Fibroblast of lung (primary cell): ENCODE measurements at regions not wholly inside any gene's neighbourhood (a gene's known extent, or its start where the extent isn't known, plus 50 kb on each side); places are given as distances from the start of the nearest gene placed in this dataset.

Experiments used
- CTCF ChIP-seq, 2 donors: IDR thresholded peaks in 1 of 2; conservative IDR thresholded peaks in 1 of 2; 1 replicate in 1 of 2; 2 replicates in 1 of 2; pipeline ENCODE4 v1.5.1; 2011 to 2012; ENCODE audit warnings: low read length in 2 of 2, control low read depth in 1 of 2, inconsistent platforms in 1 of 2, low read depth in 1 of 2, mild to moderate bottlenecking in 1 of 2
- EZH2 ChIP-seq: IDR thresholded peaks from 2 replicates; pipeline ENCODE4 v1.5.1; 2012; ENCODE audit warnings: low read length, control low read depth, mild to moderate bottlenecking; ENCODE audit errors: missing control alignments

DNA sequence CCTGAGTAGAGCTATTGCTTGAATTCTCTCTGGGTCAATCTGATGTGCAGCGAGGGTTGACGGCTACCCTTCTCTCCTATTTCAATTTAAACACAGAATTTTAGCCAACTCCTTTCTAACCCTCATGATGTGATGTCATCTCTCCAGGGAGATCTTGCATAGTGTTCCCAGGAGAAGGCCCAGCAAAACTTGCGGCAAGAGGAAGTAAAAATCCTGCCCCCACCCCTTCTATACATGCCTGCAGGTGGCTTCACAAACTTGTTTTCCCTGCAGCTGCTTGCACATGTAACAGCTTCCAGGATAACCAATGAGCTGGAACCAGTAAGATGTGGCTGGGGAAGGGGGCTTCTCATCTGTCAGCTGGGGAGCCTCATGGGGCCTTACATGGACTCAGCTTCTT is 169.3 kb upstream of the CDH4 start:
- TF ChIP-seq CTCF (conservative IDR thresholded peaks at IDR 0.05 in 1 of 2, IDR thresholded peaks at IDR 0.05 in 1 of 2; ENCODE audit: low read depth in 1 of 2, low read length in 2 of 2) (no peak), EZH2 (no peak)
